ENCODE measurements at regions not wholly inside any gene's neighbourhood (a gene's known extent, or its start where the extent isn't known, plus 50 kb on each side); places are given as distances from the start of the nearest gene placed in this dataset.
A peak's percentile ranks its signal among the peaks of the same experiment; 100 is the strongest.
"Not testable (repeated sequence)": the region's sequence is repeated elsewhere in the genome, so short reads cannot be mapped to it uniquely, and the experiment has no call there.

DNA sequence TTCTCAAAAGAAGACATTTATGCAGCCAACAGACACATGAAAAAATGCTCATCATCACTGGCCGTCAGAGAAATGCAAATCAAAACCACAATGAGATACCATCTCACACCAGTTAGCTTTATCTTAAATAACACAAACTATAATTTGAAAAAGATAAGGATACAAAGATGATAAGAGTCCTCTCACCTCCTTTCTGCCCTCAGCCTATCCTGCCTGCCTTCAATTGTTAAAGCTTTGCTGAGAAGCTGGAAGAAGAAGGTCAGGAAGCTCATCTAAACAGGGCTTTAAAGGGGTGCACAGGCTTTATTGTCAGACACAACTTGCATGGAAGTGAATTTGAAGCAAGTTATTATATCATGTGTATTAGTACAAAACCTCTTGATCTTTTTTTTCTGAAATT, 676.3 kb upstream of the GOT2 start:
- no peak for DNase-seq (ENCODE audit: low read depth)

DNA sequence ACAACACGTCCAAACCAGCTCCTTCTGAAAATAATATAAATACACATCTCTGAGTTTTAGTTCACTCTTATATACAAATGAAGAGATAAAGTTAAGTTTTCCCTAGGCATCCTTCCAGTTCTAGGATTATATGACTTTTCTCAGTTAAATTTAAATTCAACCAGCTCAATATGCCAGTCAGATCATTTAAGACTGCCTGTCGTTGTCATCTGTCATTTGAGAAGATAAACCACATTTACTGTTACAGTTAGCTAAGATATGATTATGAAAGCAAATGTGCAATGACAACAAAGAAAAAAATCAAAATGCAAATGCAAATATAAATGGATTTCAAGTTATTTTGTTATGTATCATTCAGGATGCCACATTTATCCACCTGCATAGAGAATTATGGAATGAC, 671.7 kb upstream of the GOT2 start:
- DNase-seq (ENCODE audit: low read depth), result no peak

DNA sequence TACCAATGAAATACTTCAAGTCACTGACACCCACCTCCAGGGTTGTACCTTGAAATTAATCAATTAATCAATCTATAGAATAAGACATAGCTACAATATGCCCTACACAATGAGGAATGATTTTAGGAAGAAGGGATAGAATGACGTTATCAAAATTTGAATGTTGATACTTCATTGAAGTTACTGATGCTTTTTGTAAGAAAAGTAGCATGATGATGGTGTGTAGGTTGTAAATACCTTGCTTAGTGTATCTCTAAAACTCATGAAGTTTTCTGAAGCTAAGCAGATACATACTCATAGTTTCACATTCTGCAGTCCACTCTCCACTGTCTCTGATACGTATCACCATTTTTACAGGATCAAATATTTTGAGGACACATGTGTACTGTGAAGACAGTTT, 670.4 kb upstream of the GOT2 start:
- DNase-seq (ENCODE audit: low read depth), result no peak

DNA sequence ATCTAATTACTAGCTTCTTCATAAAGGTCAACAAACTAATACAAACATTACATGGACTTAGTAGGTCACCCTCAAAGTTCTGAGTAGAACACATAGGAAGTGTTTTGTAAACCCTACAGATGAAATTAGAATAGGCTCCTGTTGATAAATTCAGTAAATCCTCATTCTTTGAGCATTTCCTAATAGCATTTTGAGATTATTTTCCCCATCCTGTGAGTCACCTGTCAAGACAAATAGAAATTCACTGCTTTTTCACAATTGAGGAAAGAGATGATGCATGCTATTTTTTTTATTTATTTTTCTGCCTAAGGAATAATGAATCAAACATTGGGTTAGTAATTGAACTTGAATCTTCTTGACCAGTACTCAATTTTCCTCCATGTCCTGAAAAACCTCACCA, 666.7 kb upstream of the GOT2 start:
- no peak for DNase-seq (ENCODE audit: low read depth)

DNA sequence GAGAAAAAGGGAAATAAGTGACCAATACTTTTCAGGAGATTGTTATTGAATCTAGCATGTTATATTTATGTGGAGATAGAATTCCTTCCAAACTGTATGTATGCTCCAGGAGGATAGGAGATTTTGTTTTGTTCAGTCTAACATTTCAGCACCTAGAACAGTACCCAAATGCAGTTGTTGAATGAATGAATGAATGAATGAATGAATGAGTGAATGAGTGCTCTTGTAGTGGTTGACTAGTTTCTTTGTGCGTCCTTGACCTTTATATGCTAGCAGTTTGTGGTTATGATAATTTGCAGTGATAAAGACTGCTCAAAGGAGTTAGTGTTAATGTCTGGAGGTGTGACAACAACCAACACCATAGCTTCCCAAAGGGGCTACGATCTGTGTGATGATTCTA, 663.5 kb upstream of the GOT2 start:
- no peak for DNase-seq (ENCODE audit: low read depth)

DNA sequence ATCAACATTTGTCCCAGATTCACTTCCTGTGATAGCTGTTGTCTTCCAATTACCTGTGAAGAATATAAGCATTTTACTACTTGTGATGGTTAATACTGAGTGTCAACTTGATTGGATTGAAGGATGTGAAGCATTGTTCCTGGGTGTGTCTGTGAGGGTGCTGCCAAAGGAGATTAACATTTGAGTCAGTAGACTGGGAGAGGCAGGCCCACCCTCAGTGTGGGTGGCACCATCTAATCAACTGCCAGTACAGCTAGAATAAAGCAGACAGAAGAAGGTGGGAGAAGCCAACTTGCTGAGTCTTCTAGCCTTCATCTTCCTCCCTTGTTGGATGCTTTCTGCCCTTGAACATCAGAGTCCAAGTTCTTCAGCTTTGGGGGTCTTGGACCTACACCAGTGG, 660.4 kb upstream of the GOT2 start:
- DNase-seq (ENCODE audit: low read depth), result no peak

DNA sequence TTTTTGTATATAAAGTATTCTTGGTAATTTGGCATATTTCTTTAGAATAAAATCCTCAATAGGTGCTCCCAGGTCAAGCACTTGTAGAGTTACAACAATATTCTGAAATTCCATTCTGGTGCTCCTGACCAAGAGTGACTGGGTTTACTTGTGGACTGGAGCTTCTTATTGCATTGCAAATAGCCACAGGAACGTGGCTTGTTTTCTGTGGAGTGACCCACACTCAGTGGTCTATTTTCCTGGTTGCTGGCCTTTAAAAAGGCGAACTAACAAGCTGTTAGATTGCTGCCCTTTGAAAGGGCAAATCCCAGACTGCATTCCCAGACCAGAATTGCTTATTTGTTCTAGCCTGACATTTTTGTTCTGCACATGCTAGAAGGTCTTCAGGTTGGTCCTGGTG, 658.8 kb upstream of the GOT2 start:
- no peak for DNase-seq (ENCODE audit: low read depth)

DNA sequence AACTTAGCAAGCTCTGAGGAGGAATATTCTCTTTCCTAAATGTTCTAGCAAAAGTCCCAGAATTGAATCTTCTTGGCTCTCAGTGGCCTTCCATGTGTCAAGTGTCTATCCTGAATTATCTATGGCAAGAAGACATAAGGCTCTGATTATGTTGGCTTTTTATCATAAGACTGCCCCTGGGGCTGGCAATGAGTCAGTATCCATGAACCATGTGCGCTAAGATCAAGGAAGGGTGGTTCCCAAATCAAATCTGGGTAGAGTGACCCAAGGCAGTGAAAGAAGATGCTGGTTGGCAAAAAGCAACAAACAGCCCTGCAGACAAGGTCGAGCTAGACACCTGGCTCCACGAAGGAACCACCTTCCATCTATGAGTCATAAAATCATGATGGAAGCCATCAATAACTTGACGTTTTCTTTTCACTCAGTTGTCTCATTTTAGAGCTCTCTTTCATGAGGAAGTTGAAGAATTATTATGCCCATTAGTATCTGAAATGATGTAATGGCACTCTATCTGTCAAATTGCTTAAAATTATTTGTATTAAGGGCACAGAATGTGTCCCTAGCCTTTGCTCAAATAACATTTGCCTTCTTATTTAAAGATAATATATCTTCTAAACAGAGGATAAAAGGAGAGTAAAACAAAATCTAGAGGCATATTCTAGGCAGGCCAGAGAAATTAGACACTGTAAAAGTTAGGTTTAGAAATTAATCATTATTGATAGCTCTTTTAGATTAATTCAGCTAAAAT, 657.7 kb upstream of the GOT2 start:
- no peak for DNase-seq (ENCODE audit: low read depth)

DNA sequence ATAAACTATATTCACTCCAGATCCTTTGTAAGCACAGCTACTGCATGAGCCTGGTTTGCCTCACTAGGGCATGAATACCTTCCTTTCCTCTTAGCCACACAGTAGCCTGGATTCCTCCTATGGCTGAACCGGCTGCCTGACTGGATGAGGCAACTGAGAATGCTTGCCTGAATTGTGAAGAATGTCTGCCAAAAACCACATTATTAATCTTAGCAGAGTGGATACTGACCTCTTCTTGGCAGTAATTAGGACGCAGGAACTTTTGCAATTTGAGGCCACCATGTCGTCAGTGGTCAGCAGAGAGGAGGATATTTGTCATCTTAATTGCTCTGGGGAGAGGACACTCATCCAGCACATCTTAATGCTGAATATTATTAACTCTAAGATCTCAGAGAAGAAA, 651.8 kb upstream of the GOT2 start:
- peak; percentile 90 for DNase-seq (ENCODE audit: low read depth)

DNA sequence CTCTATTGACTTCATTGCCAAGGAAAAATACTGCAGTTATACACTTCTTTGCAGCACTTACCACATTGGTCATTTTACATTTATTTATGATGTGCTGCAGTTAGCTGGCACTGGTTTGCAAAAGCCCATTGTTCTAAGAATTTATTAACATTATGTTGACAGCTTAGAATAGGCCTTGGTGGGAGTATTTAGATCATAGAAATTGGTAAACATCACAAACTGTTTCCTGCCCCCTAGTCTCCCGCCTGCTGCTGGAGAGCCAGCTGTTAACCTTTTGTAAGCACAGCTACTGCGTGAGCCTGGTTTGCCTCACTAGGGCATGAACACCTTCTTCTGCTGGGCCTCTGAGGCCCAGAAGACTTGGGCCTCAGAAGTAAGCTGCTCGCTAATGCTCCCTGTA, 651.4 kb upstream of the GOT2 start:
- DNase-seq (ENCODE audit: low read depth), result no peak

DNA sequence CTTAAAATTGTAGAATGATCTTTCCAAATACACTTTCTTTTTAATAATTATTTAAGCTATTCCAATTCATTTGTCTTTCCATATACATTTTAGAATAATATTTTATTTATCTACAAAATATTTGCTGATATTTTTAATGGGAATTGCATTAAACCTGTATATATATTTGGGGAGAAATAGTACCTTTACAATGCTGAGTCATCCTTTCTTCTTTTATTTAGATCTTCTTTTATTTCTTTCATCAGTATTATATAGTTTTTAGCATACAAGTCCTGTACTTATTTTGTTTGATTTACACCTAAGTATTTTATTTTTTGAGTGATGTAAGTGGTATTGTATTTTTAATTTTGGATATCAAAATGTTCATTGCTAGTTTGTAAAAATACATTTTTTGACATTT, 639.5 kb upstream of the GOT2 start:
- DNase-seq (ENCODE audit: low read depth), result no peak

DNA sequence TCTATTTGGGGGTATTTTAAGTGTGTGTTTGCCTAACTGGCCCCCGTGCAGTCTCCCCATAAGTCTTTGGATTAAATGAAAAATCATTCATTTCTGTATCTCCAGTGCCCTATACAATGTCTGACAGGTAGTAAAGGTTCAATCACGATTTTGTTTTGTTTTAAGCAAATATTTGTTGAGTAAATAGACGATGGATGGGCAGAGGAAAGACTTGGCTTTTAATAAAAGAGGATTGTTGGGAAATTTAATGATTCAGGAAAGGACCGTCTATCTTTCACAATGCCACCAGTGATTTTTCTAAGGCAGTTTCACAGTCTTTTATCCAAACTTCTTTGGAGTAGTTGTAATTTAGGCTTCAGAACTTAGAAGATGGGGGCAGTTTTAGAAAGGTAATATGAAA, 636.6 kb upstream of the GOT2 start:
- DNase-seq (ENCODE audit: low read depth), result no peak

DNA sequence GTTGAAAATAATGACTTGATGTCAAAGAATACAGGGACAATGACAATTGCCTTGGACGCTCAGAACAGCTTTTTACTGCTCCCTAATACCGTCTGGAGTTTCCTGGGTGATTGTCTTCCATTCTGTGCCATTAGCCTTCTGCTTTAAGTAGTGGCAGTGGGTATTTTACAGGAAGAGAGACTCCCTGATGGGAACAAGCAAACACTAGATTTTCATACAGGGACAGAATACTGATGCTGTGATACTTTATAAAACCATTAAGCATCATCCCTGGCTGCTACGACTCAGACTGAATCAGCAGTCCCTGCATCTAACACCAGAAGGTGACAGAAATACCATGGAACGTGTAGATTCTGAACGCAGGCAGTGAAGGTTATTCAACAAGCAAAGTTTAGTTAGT, 635.4 kb upstream of the GOT2 start:
- DNase-seq (ENCODE audit: low read depth), result no peak

DNA sequence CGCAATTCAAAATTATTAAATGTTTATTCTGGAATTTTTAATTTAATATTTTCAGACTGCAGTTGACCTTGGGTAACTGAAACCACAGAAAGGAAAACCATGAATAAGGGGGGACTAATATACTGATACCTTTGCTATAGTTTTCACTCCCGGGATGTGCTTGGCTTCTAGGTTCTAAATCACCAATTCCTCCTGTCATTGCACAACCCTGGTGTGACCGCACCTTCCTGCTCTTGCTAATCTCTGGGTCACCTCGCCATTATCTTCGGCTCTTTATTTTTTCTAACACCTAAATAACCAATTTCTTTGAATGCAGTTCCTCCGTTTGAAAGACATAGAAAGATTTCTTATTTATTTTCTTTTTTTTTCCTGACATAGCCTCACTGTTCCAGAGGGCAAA, 634.5 kb upstream of the GOT2 start:
- no peak for DNase-seq (ENCODE audit: low read depth)

DNA sequence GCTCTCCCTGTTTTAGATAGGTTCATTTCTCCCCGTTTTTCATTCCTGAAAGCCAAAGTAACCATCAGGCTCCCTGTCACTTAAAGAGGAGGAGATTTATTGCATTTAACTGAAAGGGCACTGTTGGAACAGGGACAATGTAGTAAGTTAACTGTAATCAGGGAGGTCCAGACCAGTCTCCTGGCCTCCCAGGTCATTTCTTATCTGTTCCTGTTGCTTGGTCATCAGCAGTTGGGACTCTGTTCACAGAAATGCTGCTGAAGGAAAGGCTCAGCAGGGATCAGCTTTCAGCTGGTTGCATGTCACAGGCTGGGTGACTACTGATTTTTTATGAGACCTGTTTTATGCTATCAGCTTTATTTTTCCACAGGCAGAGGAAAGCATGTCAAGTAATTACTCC, 622.6 kb upstream of the GOT2 start:
- no peak for DNase-seq (ENCODE audit: low read depth)

DNA sequence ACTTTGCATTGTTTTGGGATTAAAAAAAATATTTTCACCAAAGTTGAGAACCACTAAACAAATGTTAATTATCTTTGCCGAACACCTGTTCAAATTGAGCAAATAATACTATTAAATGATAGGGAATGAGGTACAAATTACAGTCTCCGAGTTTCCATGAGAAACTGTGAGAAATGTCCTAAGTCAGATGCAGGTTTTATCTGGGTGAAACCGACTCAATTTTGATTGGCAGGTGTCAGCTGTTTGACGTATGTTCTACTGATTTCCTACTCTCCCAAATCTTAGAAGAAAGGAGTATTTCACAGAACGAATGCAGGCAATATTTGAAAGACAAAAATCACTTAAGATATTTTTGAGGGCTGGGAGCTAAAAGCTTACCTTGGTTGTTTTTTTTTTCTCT, 622.0 kb upstream of the GOT2 start:
- DNase-seq (ENCODE audit: low read depth), result no peak

DNA sequence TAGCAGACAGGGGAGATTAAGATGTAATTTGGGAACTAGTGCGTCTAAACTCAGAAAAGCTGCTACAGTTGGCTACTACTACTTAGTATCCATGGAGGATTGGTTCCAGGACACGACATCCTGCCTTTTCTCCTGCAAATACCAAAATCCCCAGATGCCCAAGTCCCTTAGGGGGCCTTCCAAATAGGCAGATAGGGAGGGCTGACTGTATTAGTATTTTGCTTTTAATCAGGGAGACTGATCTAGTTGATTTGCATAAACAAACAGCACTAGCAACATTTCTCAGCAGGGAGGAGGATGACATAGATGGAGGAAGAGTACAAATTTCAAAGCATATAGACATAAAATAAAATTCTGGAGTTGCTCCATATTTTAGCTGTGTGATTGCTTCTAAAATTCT, 621.6 kb upstream of the GOT2 start:
- no peak for DNase-seq (ENCODE audit: low read depth)

DNA sequence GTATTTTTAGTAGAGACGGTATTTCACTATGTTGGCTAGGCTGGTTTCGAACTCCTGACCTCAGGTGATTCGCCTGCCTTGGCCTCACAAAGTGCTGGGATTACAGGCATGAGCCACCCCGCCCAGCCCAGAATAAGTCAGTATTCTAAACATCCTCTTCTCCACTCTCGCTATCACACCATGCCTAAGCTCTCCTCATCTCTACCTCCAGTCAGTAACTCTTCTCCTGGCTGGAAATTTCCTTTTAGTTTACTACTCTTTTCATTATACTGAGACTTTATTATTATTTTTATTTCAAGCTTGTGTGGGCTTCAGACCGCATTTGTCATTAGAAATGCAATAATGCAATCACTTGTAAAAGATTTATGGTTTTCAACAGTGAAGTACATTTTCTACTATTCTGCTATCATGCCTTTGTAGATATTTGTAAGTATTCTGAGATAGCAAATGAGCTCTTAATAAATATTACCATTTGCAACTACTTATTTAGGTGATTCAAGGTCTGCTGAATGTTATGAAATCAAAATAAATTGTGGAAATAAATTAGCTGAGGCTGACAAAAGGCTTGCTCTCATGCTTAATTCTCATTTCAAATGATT, 617.3 kb upstream of the GOT2 start:
- no peak for DNase-seq (ENCODE audit: low read depth)

DNA sequence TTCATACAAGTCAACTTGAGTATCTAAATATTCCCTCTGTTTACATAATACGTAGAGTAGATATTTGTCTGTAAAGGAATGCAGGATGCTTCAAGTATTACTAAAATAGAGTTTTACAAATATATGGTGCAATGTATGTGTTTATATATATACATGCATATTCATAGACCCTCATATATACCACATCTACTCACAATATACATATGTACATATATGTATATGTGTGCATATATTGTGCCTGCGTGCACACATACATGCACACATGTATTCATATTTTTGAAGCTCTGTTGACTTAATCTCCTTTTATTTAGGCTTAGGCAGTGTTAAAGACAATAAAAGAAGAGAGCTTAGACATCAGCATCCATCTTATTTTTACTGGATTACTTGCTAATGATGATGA, 616.6 kb upstream of the GOT2 start:
- DNase-seq (ENCODE audit: low read depth), result no peak

DNA sequence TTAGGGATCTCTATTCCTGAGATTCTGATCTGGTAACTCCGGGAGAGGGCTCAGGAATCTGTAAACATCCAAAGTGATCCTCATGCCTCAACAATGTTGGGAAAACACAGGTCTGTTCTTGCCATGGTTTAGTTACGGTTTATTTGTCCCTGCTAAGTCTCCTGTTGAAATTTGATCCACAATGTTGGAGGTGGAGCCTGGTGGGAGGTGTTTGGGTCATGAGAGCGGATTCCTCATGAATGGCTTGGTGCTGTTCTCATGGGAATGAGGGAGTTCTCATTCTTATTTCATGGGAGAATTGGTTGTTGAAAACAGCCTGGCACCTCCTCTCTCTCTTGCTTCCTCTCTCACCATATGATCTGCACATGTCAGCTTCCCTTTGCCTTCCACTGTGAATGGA, 608.6 kb upstream of the GOT2 start:
- no peak for DNase-seq (ENCODE audit: low read depth)

DNA sequence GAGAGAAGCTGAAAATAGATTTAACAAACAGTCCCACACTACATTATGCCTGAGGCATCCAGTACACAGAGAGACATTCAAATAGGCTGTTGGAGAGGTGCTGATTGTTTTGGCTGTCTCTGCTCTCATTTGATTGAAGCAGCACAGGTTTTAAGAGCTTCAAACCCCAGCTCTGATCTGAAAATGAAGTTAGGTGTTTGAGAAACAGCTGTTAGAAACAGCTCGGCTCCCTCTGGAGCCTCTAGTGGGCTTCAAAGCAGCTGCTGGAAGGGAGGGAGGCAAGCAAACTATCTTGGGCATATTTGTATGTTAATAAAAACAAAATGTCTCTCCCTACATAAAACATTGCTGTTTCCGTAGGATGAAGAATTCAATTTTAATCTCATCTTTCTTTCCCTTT, 607.3 kb upstream of the GOT2 start:
- DNase-seq (ENCODE audit: low read depth), result no peak

DNA sequence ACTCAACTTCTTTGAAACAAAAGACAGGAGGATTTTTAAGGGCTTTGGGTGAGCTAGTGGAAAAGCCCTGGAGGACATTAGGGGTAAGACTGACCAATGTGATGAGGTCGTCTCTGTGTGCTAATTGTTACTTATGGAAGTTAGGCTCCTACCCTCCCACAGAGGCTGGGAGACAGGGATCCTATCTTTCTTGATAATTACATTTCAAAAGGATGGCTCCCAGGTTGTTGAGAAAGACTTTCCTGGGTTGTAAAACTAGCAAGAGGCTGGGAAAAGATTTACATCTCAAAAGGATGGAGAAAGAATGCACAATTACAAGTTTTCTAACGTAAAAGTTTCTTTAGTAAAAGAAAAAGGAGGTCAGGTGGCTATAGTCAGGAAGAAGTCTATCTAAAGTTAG, 605.8 kb upstream of the GOT2 start:
- DNase-seq (ENCODE audit: low read depth), result no peak

DNA sequence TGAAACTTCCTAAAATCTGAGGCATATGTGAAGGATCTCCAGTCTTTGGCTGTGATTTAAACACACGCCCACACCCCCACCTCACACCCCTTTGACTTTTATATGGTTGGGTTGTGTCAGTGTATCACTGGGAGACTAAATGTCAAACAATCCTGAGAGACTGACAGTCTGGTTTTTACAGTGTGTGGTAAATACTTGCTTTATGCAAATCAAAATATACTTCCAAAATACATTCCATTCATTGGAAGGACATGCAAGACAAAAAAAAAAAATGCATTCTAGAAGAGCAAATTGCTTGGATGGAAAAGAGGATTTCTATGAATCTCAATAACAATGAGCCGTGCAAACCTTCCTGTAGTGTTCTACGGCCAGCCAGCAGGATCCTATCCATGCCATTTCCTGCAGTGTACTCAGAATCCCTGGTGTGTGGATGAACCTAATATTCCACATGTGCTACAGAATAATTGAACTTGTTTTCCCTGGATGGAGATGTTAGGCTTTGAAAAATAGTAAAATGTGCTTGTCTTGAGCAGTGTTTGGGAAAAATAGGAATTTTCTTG, 602.1 kb upstream of the GOT2 start:
- no peak for DNase-seq (ENCODE audit: low read depth)

DNA sequence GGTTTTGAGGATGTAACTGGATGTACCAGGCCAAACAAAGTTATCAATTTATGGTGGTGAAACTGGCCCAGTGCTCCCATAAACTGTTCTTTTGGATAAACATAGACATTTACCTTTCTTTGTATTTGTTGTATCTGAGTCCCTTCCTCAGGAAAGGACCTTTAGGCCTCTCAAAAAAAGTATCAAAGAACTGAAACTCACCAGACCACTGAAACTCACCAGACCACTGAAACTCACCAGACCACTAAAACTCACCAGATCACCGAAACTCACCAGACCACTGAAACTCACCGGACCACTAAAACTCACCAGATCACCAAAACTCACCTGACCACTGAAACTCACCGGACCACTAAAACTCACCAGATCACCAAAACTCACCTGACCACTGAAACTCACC, 597.6 kb upstream of the GOT2 start:
- not testable (repeated sequence) for DNase-seq (ENCODE audit: low read depth)

Data from stromal cell of bone marrow (primary cell).